H1 (cell line): ENCODE measurements at regions not wholly inside any gene's neighbourhood (a gene's known extent, or its start where the extent isn't known, plus 50 kb on each side); places are given as distances from the start of the nearest gene placed in this dataset.

Experiments
- CTCF ChIA-PET: fragments of 300-600 bp; sonication (Branson Sonifier 250); formaldehyde crosslinking; loops from one replicate; lab custom pipeline; 2021; ENCODE audit not compliant: partially characterized antibody; lab: Charles Lee
- POLR2A ChIA-PET: fragments of 300-600 bp; sonication (Branson Sonifier 250); formaldehyde crosslinking; loops from one replicate; lab custom pipeline; 2021; ENCODE audit warnings: inconsistent platforms; ENCODE audit not compliant: partially characterized antibody; lab: Charles Lee
- DNase-seq, 2 experiments: peaks; one replicate each; pipeline versions ENCODE4 v3.0.0 to v3.0.0-alpha.2; 2010 to 2022; ENCODE audit warnings: low spot score in 2 of 2, low read depth in 1 of 2, mixed read lengths in 1 of 2
- FAIRE-seq: peaks from 2 replicates; lab custom pipeline; 2011; peaks lifted over from hg19 to GRCh38; lab: Jason Lieb, UNC
- H2AFZ ChIP-seq: 2 replicates; pipeline ENCODE4 v1.8.1; 2012; ENCODE audit warnings: low read length, inconsistent platforms
- H2AK5ac ChIP-seq: 2 replicates; pipeline ENCODE4 v1.6.1; 2013; ENCODE audit warnings: low read depth, low read length
- H2BK120ac ChIP-seq: replicated peaks from 2 replicates; pipeline ENCODE3; 2013; ENCODE audit warnings: low read depth, low read length, inconsistent platforms
- H2BK12ac ChIP-seq: 2 replicates; pipeline ENCODE4 v1.6.1; 2013; ENCODE audit warnings: low read depth, low read length
- H2BK15ac ChIP-seq: 2 replicates; pipeline ENCODE4 v1.6.1; 2013; ENCODE audit warnings: low read length
- H2BK20ac ChIP-seq: 2 replicates; pipeline ENCODE4 v1.6.1; 2013; ENCODE audit warnings: low read length
- H2BK5ac ChIP-seq: 2 replicates; pipeline ENCODE4 v1.6.1; 2013; ENCODE audit warnings: low read depth, low read length
- H3K14ac ChIP-seq: 2 replicates; pipeline ENCODE4 v1.6.1; 2013; ENCODE audit warnings: inconsistent platforms; ENCODE audit not compliant: insufficient read length
- H3K18ac ChIP-seq: 2 replicates; pipeline ENCODE4 v1.6.1; 2013; ENCODE audit warnings: low read length; ENCODE audit errors: extremely low read depth
- H3K23ac ChIP-seq: 2 replicates; pipeline ENCODE4 v1.6.1; 2013; ENCODE audit warnings: inconsistent platforms; ENCODE audit not compliant: insufficient read length
- H3K23me2 ChIP-seq: 2 replicates; pipeline ENCODE4 v1.6.1; 2013; ENCODE audit warnings: low read depth, low read length
- H3K27ac ChIP-seq: 2 replicates; pipeline ENCODE4 v1.6.1; 2011; ENCODE audit warnings: low read depth, low read length, inconsistent platforms
- H3K27me3 ChIP-seq, 4 experiments: replicated peaks in 1 of 4; 1 replicate in 1 of 4; 2 replicates in 3 of 4; pipeline versions ENCODE4 v1.6.1 to v1.8.1; 2011 to 2013; ENCODE audit warnings: low read length in 3 of 4, mild to moderate bottlenecking in 3 of 4, inconsistent platforms in 2 of 4, mixed read lengths in 2 of 4, moderate library complexity in 1 of 4; ENCODE audit not compliant: control insufficient read depth in 3 of 4, insufficient read depth in 3 of 4; ENCODE audit errors: extremely low read depth in 1 of 4
- H3K36me3 ChIP-seq, 4 experiments: 2 replicates each; pipeline versions ENCODE4 v1.6.1 to v1.8.1; 2011 to 2013; ENCODE audit warnings: mild to moderate bottlenecking in 4 of 4, low read length in 3 of 4, moderate library complexity in 2 of 4, control low read depth in 1 of 4, inconsistent platforms in 1 of 4; ENCODE audit not compliant: insufficient read depth in 4 of 4, control insufficient read depth in 2 of 4
- H3K4ac ChIP-seq: replicated peaks from 2 replicates; pipeline ENCODE3; 2013; ENCODE audit warnings: low read length, low read depth, mixed read lengths, inconsistent platforms; ENCODE audit not compliant: insufficient read length
- H3K4me1 ChIP-seq, 4 experiments: replicated peaks in 1 of 4; 1 replicate in 1 of 4; 2 replicates in 3 of 4; pipeline versions ENCODE4 v1.6.1 to v1.8.1; 2011 to 2013; ENCODE audit warnings: low read length in 3 of 4, inconsistent platforms in 2 of 4, mixed read lengths in 1 of 4; ENCODE audit not compliant: insufficient read depth in 4 of 4, control insufficient read depth in 3 of 4
- H3K4me2 ChIP-seq, 2 experiments: 2 replicates each; pipeline versions ENCODE4 v1.6.1 to v1.8.1; 2011 to 2013; ENCODE audit warnings: low read depth in 2 of 2, low read length in 2 of 2, control low read depth in 1 of 2, inconsistent platforms in 1 of 2, mild to moderate bottlenecking in 1 of 2; ENCODE audit not compliant: insufficient read depth in 1 of 2
- H3K4me3 ChIP-seq, 4 experiments: fragments of 200-600, 300-600 bp in 1 of 4; sonication (generic), shearing (Covaris generic), sonication (Bioruptor Twin) in 1 of 4; 2 replicates each; pipeline versions ENCODE4 v1.5.1 to v1.8.1; 2011 to 2016; ENCODE audit warnings: low read length in 4 of 4, low read depth in 3 of 4, control low read depth in 2 of 4, inconsistent platforms in 2 of 4, mild to moderate bottlenecking in 2 of 4, mixed read lengths in 1 of 4, moderate library complexity in 1 of 4; ENCODE audit not compliant: insufficient read depth in 2 of 4; ENCODE audit errors: extremely low read depth in 1 of 4
- H3K56ac ChIP-seq: replicated peaks from 2 replicates; pipeline ENCODE3; 2013; ENCODE audit warnings: low read depth, mild to moderate bottlenecking, mixed read lengths, low read length, inconsistent platforms; ENCODE audit not compliant: insufficient read length
- H3K79me1 ChIP-seq: 2 replicates; pipeline ENCODE4 v1.6.1; 2013; ENCODE audit warnings: low read depth, low read length, control low read depth
- H3K79me2 ChIP-seq, 2 experiments: 2 replicates each; pipeline versions ENCODE4 v1.6.1 to v1.8.1; 2012 to 2013; ENCODE audit warnings: low read length in 2 of 2, mild to moderate bottlenecking in 2 of 2, inconsistent platforms in 1 of 2; ENCODE audit not compliant: insufficient read depth in 2 of 2, control insufficient read depth in 1 of 2
- H3K9ac ChIP-seq, 4 experiments: replicated peaks in 1 of 4; 1 replicate in 1 of 4; 2 replicates in 3 of 4; pipeline versions ENCODE4 v1.6.1 to v1.8.1; 2011 to 2013; ENCODE audit warnings: low read depth in 3 of 4, low read length in 3 of 4, control low read depth in 2 of 4, mild to moderate bottlenecking in 2 of 4, moderate library complexity in 2 of 4, inconsistent platforms in 1 of 4; ENCODE audit errors: extremely low read depth in 1 of 4
- H3K9me3 ChIP-seq, 2 experiments: 2 replicates each; pipeline versions ENCODE4 v1.6.1 to v1.8.1; 2012 to 2013; ENCODE audit warnings: mild to moderate bottlenecking in 2 of 2, moderate library complexity in 2 of 2, control low read depth in 1 of 2, inconsistent platforms in 1 of 2, low read depth in 1 of 2, low read length in 1 of 2, mixed read lengths in 1 of 2; ENCODE audit not compliant: insufficient read depth in 2 of 2
- H4K20me1 ChIP-seq, 2 experiments: replicated peaks in 1 of 2; 2 replicates each; pipeline versions ENCODE3 to v1.8.1; 2011 to 2013; ENCODE audit warnings: inconsistent platforms in 2 of 2, low read length in 2 of 2, mild to moderate bottlenecking in 1 of 2; ENCODE audit not compliant: insufficient read depth in 2 of 2, control insufficient read depth in 1 of 2
- H4K5ac ChIP-seq: 2 replicates; pipeline ENCODE4 v1.6.1; 2013; ENCODE audit warnings: low read length, low read depth, mixed read lengths, inconsistent platforms; ENCODE audit not compliant: insufficient read length
- H4K8ac ChIP-seq: 2 replicates; pipeline ENCODE4 v1.8.0; 2013; ENCODE audit warnings: mild to moderate bottlenecking, moderate library complexity, low read length, inconsistent platforms; ENCODE audit not compliant: insufficient read depth; ENCODE audit errors: extremely low read depth
- H4K91ac ChIP-seq: replicated peaks from 2 replicates; pipeline ENCODE3; 2013; ENCODE audit warnings: low read length, mixed read lengths, inconsistent platforms; ENCODE audit not compliant: insufficient read length
- EGR1 ChIP-seq: IDR thresholded peaks from 2 replicates; pipeline ENCODE4 v1.6.1; 2011; ENCODE audit warnings: low read depth, low read length, borderline replicate concordance
- SP1 ChIP-seq: IDR thresholded peaks from 2 replicates; pipeline ENCODE4 v1.6.1; 2011; ENCODE audit warnings: low read depth, low read length
- TBP ChIP-seq: IDR thresholded peaks from 2 replicates; pipeline ENCODE4 v1.6.1; 2011; ENCODE audit warnings: low read depth, low read length, improper control_type of control experiment
- TEAD4 ChIP-seq: IDR thresholded peaks from 2 replicates; pipeline ENCODE4 v1.6.1; 2012; ENCODE audit warnings: low read depth, low read length, inconsistent platforms, mixed read lengths
- WGBS, 2 experiments: shearing (Covaris generic) in 1 of 2; methylation state at CpG; one replicate each; pipeline versions ENCODE4 v1.1.6 to v1.1.7; 2013 to 2015; ENCODE audit warnings: low lambda C conversion rate in 2 of 2, mixed read lengths in 2 of 2, inconsistent platforms in 1 of 2, low coverage in 1 of 2, missing lambda C conversion rate in 1 of 2; ENCODE audit not compliant: insufficient replicate concordance in 2 of 2, insufficient coverage in 1 of 2, insufficient read length in 1 of 2; ENCODE audit errors: extremely low coverage in 1 of 2, missing lambda C conversion rate in 1 of 2; 5-methylcytosine and 5-hydroxymethylcytosine counted together

DNA sequence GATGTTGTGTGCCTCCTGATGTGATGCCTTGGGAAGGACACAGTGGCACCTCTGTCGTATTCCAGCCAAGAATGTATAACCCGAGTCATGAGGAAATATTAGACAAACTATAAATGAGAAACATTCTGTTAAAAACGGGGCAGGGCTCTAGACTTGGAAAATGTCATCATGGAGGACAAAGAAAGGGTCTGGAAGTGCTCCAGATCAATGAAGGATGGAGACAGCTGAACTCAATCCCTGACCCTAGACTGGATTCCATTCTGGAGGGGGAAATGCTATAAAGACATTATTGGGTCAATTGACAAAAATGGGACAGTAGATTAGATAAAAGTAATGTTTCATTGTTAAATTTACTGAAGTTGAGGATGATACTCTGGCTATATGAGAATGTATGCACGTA, 92.1 kb downstream of the SLC4A3 start:
- Histone ChIP-seq H3K23me2 (no peaks in the 10 kb centered on the region), H2BK12ac (no peak overlapping the region), H3K4me1 (no peaks in the 10 kb centered on the region), H3K14ac (peak overlapping the region; percentile 61), H3K9ac (no peak overlapping the region), H2AK5ac (no peak overlapping the region), H4K20me1 (no peaks in the 10 kb centered on the region), H3K4me2 (no peak overlapping the region), H3K23ac (no peak overlapping the region), H3K36me3 (no peaks in the 10 kb centered on the region), H3K18ac (no peak overlapping the region), H3K9me3 (no peaks in the 10 kb centered on the region), H3K27me3 (no peaks in the 10 kb centered on the region), H3K56ac (no peak overlapping the region), H2BK120ac (no peak overlapping the region), H3K4ac (no peak overlapping the region), H3K4me3 (no peak overlapping the region), H2AFZ (no peak overlapping the region), H2BK15ac (no peak overlapping the region), H4K91ac (no peak overlapping the region), H4K8ac (no peak overlapping the region), H3K27ac (no peak overlapping the region), H3K79me1 (no peaks in the 10 kb centered on the region), H3K79me2 (no peaks in the 10 kb centered on the region), H4K5ac (no peak overlapping the region), H2BK20ac (no peak overlapping the region), H2BK5ac (no peak overlapping the region)
- POLR2A ChIA-PET: no interaction called here
- CTCF ChIA-PET: interaction anchor here (1.4 kb wide), 1 partner anchor 29 kb away, joined by 4 read pairs; no protein-coding TSS in a partner anchor
- no peak for FAIRE-seq
- 91% methylated on average over 4 of the region's 4 CpGs; no CpG with 5 or more reads in 1 of the 2 experiments for WGBS, 2 experiments
- no peak for DNase-seq
- TF ChIP-seq EGR1: no peak
- no peak for TF ChIP-seq SP1
- no peak for TF ChIP-seq TEAD4
- no peak for TF ChIP-seq TBP
